GM23338 (cell line): ENCODE measurements at regions not wholly inside any gene's neighbourhood (a gene's known extent, or its start where the extent isn't known, plus 50 kb on each side); places are given as distances from the start of the nearest gene placed in this dataset.

Experiments used
- ATAC-seq: fragments of 200-7000 bp; cut with Tn5 transposase; 3 replicates; pipeline ENCODE4 v1.9.1; 2020
- DNase-seq: peaks from one replicate; pipeline ENCODE4 v3.0.0-alpha.2; 2015; ENCODE audit warnings: low spot score
- H2AFZ ChIP-seq: fragments of 200-600 bp; sonication (generic); 2 replicates; pipeline ENCODE4 v1.8.0; 2016; ENCODE audit warnings: antibody characterized with exemption, mild to moderate bottlenecking, moderate library complexity
- H3F3A ChIP-seq: fragments of 200-600 bp; sonication (generic); replicated peaks from 2 replicates; pipeline ENCODE4 v1.8.0; 2017; ENCODE audit warnings: antibody characterized with exemption, mixed run types, low read depth
- H3K27ac ChIP-seq: fragments of 200-600 bp; sonication (generic); 2 replicates; pipeline ENCODE4 v1.6.1; 2016; ENCODE audit warnings: low read depth
- H3K27me3 ChIP-seq: fragments of 200-600 bp; sonication (generic); 2 replicates; pipeline ENCODE4 v1.8.0; 2016; ENCODE audit warnings: mild to moderate bottlenecking, mixed run types, moderate library complexity; ENCODE audit not compliant: insufficient read depth
- H3K36me3 ChIP-seq: fragments of 200-600 bp; sonication (generic); 2 replicates; pipeline ENCODE4 v1.8.0; 2016; ENCODE audit warnings: mild to moderate bottlenecking; ENCODE audit not compliant: insufficient read depth
- H3K4me1 ChIP-seq: fragments of 200-600 bp; sonication (generic); 2 replicates; pipeline ENCODE4 v1.8.0; 2016; ENCODE audit warnings: mild to moderate bottlenecking, moderate library complexity; ENCODE audit not compliant: insufficient read depth
- H3K4me2 ChIP-seq: fragments of 200-600 bp; sonication (generic); 2 replicates; pipeline ENCODE4 v1.7.1; 2017; ENCODE audit warnings: mixed run types
- H3K4me3 ChIP-seq: fragments of 200-600 bp; sonication (generic); 2 replicates; pipeline ENCODE4 v1.6.1; 2016; ENCODE audit warnings: mixed run types
- H3K79me2 ChIP-seq: fragments of 200-600 bp; sonication (generic); replicated peaks from 2 replicates; pipeline ENCODE4 v1.8.0; 2017; ENCODE audit warnings: mild to moderate bottlenecking; ENCODE audit not compliant: insufficient read depth
- H3K9me2 ChIP-seq: fragments of 200-600 bp; sonication (generic); 2 replicates; pipeline ENCODE4 v1.8.0; 2017; ENCODE audit not compliant: insufficient read depth
- H4K20me1 ChIP-seq: fragments of 200-600 bp; sonication (generic); replicated peaks from 2 replicates; pipeline ENCODE4 v1.8.0; 2017; ENCODE audit warnings: mild to moderate bottlenecking; ENCODE audit not compliant: insufficient read depth
- H3K27ac Mint-ChIP-seq: 2 replicates; pipeline ENCODE4 v1.8.0; 2020; ENCODE audit warnings: inconsistent platforms, mild to moderate bottlenecking, moderate library complexity, mixed read lengths
- H3K27me3 Mint-ChIP-seq: 3 replicates; pipeline ENCODE4 v1.8.0; 2022; ENCODE audit warnings: low read depth, mild to moderate bottlenecking, moderate library complexity, mixed read lengths, inconsistent platforms; ENCODE audit not compliant: insufficient read depth, poor library complexity
- H3K36me3 Mint-ChIP-seq: 3 replicates; pipeline ENCODE4 v1.8.0; 2021; ENCODE audit warnings: low read depth, mild to moderate bottlenecking, inconsistent platforms, moderate library complexity, mixed read lengths
- H3K4me1 Mint-ChIP-seq: 3 replicates; pipeline ENCODE4 v1.8.0; 2020; ENCODE audit warnings: mild to moderate bottlenecking, inconsistent platforms, mixed read lengths
- H3K4me3 Mint-ChIP-seq: 3 replicates; pipeline ENCODE4 v1.8.0; 2021; ENCODE audit warnings: moderate library complexity, mild to moderate bottlenecking, inconsistent platforms, mixed read lengths
- H3K9me3 Mint-ChIP-seq: 3 replicates; pipeline ENCODE4 v1.8.0; 2020; ENCODE audit warnings: moderate library complexity, mild to moderate bottlenecking, inconsistent platforms, mixed read lengths
- CREB1 ChIP-seq: fragments of 250-450 bp; sonication (Bioruptor Pico); IDR thresholded peaks from 2 replicates; pipeline ENCODE4 v1.5.0; 2020; ENCODE audit warnings: low read depth, mild to moderate bottlenecking, moderate library complexity
- NANOG ChIP-seq: IDR thresholded peaks from 2 replicates; pipeline ENCODE4 v1.6.1; 2016; ENCODE audit warnings: antibody characterized with exemption, borderline replicate concordance
- POLR2AphosphoS5 ChIP-seq: IDR thresholded peaks from 2 replicates; pipeline ENCODE4 v1.6.1; 2016; ENCODE audit warnings: antibody characterized with exemption, low read depth
- REST ChIP-seq: IDR thresholded peaks from one replicate; pipeline ENCODE4 v1.6.1; 2018; ENCODE audit warnings: antibody characterized with exemption; ENCODE audit not compliant: unreplicated experiment
- ZNF462 ChIP-seq: fragments of 250-450 bp; sonication (Bioruptor Pico); IDR thresholded peaks from 2 replicates; pipeline ENCODE4 v1.5.0; 2020; ENCODE audit warnings: mild to moderate bottlenecking, moderate library complexity

- DNase-seq (peak; percentile 25), ATAC-seq (no peak; the same call in 2 of the 3 replicates)
- H3K36me3 ChIP-seq: no peaks in the 10 kb centered on the region
- H3K4me2 ChIP-seq: 0 out of 2 replicates have a peak overlapping the region, but pooled peaks have one; percentile 10
- no peak overlapping the region for H3K27ac ChIP-seq
- Mint-ChIP-seq H3K4me1 (peaks cover 9% of the 10 kb centered on the region), H3K27me3 (no peaks in the 10 kb centered on the region), H3K4me3 (no peak overlapping the region), H3K9me3 (peaks cover 3% of the 10 kb centered on the region; the same call in 2 of the 3 replicates), H3K36me3 (no peaks in the 10 kb centered on the region; the same call in 2 of the 3 replicates), H3K27ac (peak overlapping the region; percentile 68)
- no peaks in the 10 kb centered on the region; the same call in 1 of the 2 replicates for H4K20me1 ChIP-seq
- H3K4me1 ChIP-seq: peaks cover 14% of the 10 kb centered on the region; the same call in 1 of the 2 replicates
- no peak overlapping the region for H3K4me3 ChIP-seq
- TF ChIP-seq CREB1 (CRISPR knock-in tag): no peak
- TF ChIP-seq POLR2AphosphoS5: no peak
- TF ChIP-seq REST: no peak
- TF ChIP-seq ZNF462 (CRISPR knock-in tag): no peak
- TF ChIP-seq NANOG: no peak
- no peaks in the 10 kb centered on the region for H3K27me3 ChIP-seq
- no peaks in the 10 kb centered on the region for H3K79me2 ChIP-seq
- no peaks in the 10 kb centered on the region; the same call in 1 of the 2 replicates for H3K9me2 ChIP-seq
- no peaks in the 10 kb centered on the region for H3F3A ChIP-seq
- H2AFZ ChIP-seq: no peak overlapping the region
Measured at GRCh38 chr1:78437396-78437795, 53.4 kb upstream of the PTGFR start.
